Trophoblast cell (in vitro differentiated cells and primary cell): ENCODE measurements at regions not wholly inside any gene's neighbourhood (a gene's known extent, or its start where the extent isn't known, plus 50 kb on each side); places are given as distances from the start of the nearest gene placed in this dataset.
"Not testable (repeated sequence)": the region's sequence is repeated elsewhere in the genome, so short reads cannot be mapped to it uniquely, and the experiment has no call there.

Experiments used
- DNase-seq, 2 donors: peaks; one replicate each; pipeline ENCODE4 v3.0.0-alpha.2; 2016
- H2AFZ ChIP-seq: 2 replicates; pipeline ENCODE4 v1.6.1; 2013; ENCODE audit warnings: low read length, moderate library complexity, mild to moderate bottlenecking; ENCODE audit not compliant: insufficient read depth, poor library complexity
- H2AK5ac ChIP-seq: 2 replicates; pipeline ENCODE4 v1.6.1; 2013; ENCODE audit warnings: mild to moderate bottlenecking, low read length
- H2BK120ac ChIP-seq: 2 replicates; pipeline ENCODE4 v1.6.1; 2013; ENCODE audit warnings: low read length, mild to moderate bottlenecking, moderate library complexity; ENCODE audit not compliant: insufficient read depth, poor library complexity
- H2BK12ac ChIP-seq: 2 replicates; pipeline ENCODE4 v1.6.1; 2013; ENCODE audit warnings: mild to moderate bottlenecking, low read length, moderate library complexity
- H2BK5ac ChIP-seq: 2 replicates; pipeline ENCODE4 v1.6.1; 2013; ENCODE audit warnings: low read length, low read depth, moderate library complexity, mild to moderate bottlenecking; ENCODE audit not compliant: poor library complexity
- H3K14ac ChIP-seq: 2 replicates; pipeline ENCODE4 v1.6.1; 2013; ENCODE audit warnings: mild to moderate bottlenecking, low read length
- H3K18ac ChIP-seq: 2 replicates; pipeline ENCODE4 v1.6.1; 2013; ENCODE audit warnings: mild to moderate bottlenecking, low read length
- H3K23ac ChIP-seq: 2 replicates; pipeline ENCODE4 v1.6.1; 2013; ENCODE audit warnings: low read length
- H3K27ac ChIP-seq: 2 replicates; pipeline ENCODE4 v1.5.1; 2013; ENCODE audit warnings: low read depth, mild to moderate bottlenecking, inconsistent platforms, low read length, moderate library complexity
- H3K27me3 ChIP-seq: 2 replicates; pipeline ENCODE4 v1.6.1; 2013; ENCODE audit warnings: inconsistent platforms, mild to moderate bottlenecking, low read length, moderate library complexity; ENCODE audit not compliant: insufficient read depth
- H3K36me3 ChIP-seq, 2 experiments: 1 replicate in 1 of 2; 2 replicates in 1 of 2; pipeline ENCODE4 v1.6.1; 2013; ENCODE audit warnings: low read length in 2 of 2, mild to moderate bottlenecking in 2 of 2, moderate library complexity in 1 of 2; ENCODE audit not compliant: insufficient read depth in 2 of 2, control insufficient read depth in 1 of 2
- H3K4ac ChIP-seq: 2 replicates; pipeline ENCODE4 v1.6.1; 2013; ENCODE audit warnings: low read depth, mild to moderate bottlenecking, low read length, moderate library complexity
- H3K4me1 ChIP-seq, 2 experiments: 1 replicate in 1 of 2; 2 replicates in 1 of 2; pipeline ENCODE4 v1.6.1; 2013; ENCODE audit warnings: low read length in 2 of 2, mild to moderate bottlenecking in 2 of 2, moderate library complexity in 1 of 2; ENCODE audit not compliant: insufficient read depth in 2 of 2, control insufficient read depth in 1 of 2
- H3K4me2 ChIP-seq: 2 replicates; pipeline ENCODE4 v1.6.1; 2013; ENCODE audit warnings: inconsistent platforms, mild to moderate bottlenecking, low read length, moderate library complexity
- H3K4me3 ChIP-seq: 2 replicates; pipeline ENCODE4 v1.5.1; 2013; ENCODE audit warnings: mild to moderate bottlenecking, low read depth, low read length, inconsistent platforms
- H3K79me1 ChIP-seq: one replicate; pipeline ENCODE4 v1.6.1; 2013; ENCODE audit warnings: low read length
- H3K79me2 ChIP-seq: 2 replicates; pipeline ENCODE4 v1.6.1; 2013; ENCODE audit warnings: low read length, mild to moderate bottlenecking; ENCODE audit not compliant: control insufficient read depth, insufficient read depth, poor library complexity
- H3K9ac ChIP-seq: 2 replicates; pipeline ENCODE4 v1.6.1; 2013; ENCODE audit warnings: mild to moderate bottlenecking, low read length
- H3K9me3 ChIP-seq: 2 replicates; pipeline ENCODE4 v1.6.1; 2013; ENCODE audit warnings: low read depth, mild to moderate bottlenecking, control low read depth, inconsistent platforms, low read length; ENCODE audit not compliant: insufficient read depth
- H4K12ac ChIP-seq: 2 replicates; pipeline ENCODE4 v1.6.1; 2013; ENCODE audit warnings: low read depth, mild to moderate bottlenecking, low read length, moderate library complexity
- H4K8ac ChIP-seq: 2 replicates; pipeline ENCODE4 v1.6.1; 2013; ENCODE audit warnings: low read depth, mild to moderate bottlenecking, low read length, moderate library complexity
- H4K91ac ChIP-seq: one replicate; pipeline ENCODE4 v1.6.1; 2013; ENCODE audit warnings: low read depth, mild to moderate bottlenecking, low read length, moderate library complexity
- WGBS: extraction: QIAGEN DNeasy Blood & Tissue Kit; methylation state at CpG from one replicate; pipeline ENCODE4 v1.1.7; 2013; ENCODE audit warnings: missing lambda C conversion rate; ENCODE audit not compliant: insufficient read length, insufficient coverage; ENCODE audit errors: extremely low coverage; 5-methylcytosine and 5-hydroxymethylcytosine counted together

DNA sequence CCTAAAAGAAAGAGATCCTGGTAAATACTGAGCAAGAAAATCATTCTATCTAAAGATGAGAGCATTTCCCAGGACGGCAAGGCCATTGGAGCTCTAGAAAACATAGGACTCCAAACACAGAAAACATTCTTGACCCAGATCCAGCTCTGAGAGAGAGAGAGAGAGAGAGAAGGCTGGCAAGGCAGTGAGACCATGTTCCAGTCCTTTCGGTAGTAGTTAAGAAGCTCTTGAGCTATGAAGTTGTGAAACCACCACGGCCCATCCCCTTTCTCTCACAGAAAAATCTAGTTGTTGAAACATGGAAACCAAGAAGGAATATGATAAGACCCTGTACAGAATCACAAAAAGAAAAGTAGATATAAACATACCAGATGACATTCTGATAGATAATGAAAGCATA lies 212.4 kb upstream of the NPSR1 start:
- Histone ChIP-seq H3K36me3 (no peaks in the 10 kb centered on the region), H4K91ac (no peak overlapping the region), H3K79me2 (no peaks in the 10 kb centered on the region), H2AK5ac (no peak overlapping the region), H3K79me1 (no peaks in the 10 kb centered on the region), H3K27me3 (no peaks in the 10 kb centered on the region), H4K12ac (no peak overlapping the region), H3K4ac (no peak overlapping the region), H2AFZ (no peak overlapping the region), H3K4me1 (no peaks in the 10 kb centered on the region), H3K9me3 (no peaks in the 10 kb centered on the region), H4K8ac (no peak overlapping the region), H3K9ac (no peak overlapping the region), H3K27ac (no peak overlapping the region), H3K4me3 (no peak overlapping the region), H2BK12ac (no peak overlapping the region), H2BK120ac (no peak overlapping the region), H3K18ac (no peak overlapping the region), H3K23ac (no peak overlapping the region), H3K4me2 (no peak overlapping the region), H3K14ac (no peak overlapping the region), H2BK5ac (no peak overlapping the region)
- no CpG with 5 or more reads among the region's 3 CpGs for WGBS
- no peak for DNase-seq

DNA sequence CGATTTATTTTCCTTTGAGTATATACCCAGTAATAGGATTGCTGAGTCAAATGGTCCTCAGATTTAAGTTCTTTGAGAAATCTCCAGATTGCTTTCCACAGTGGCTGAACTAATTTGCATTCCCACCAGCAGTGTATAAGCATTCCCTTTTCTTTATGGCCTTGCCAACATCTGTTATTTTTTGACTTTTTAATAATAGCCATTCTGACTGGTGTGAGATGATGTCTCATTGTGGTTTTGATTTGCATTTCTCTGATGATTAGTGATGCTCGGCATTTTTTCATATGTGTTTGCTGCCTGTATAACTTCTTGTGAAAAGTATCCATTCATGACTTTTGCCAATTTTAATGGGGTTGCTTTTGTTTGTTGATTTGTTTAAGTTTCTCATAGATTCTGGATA lies 209.5 kb upstream of the NPSR1 start:
- H3K18ac ChIP-seq, H2AK5ac ChIP-seq, H2BK12ac ChIP-seq, H3K79me2 ChIP-seq, H4K12ac ChIP-seq, H3K14ac ChIP-seq, H3K4me1 ChIP-seq, H4K91ac ChIP-seq, H3K79me1 ChIP-seq, H3K36me3 ChIP-seq, H2BK120ac ChIP-seq, H2BK5ac ChIP-seq, H3K9me3 ChIP-seq, H3K4ac ChIP-seq, H3K23ac ChIP-seq, DNase-seq, H3K27ac ChIP-seq, H4K8ac ChIP-seq, H2AFZ ChIP-seq, H3K4me3 ChIP-seq, H3K9ac ChIP-seq, H3K27me3 ChIP-seq, H3K4me2 ChIP-seq: not testable (repeated sequence)
- no CpG with 5 or more reads among the region's 2 CpGs for WGBS

DNA sequence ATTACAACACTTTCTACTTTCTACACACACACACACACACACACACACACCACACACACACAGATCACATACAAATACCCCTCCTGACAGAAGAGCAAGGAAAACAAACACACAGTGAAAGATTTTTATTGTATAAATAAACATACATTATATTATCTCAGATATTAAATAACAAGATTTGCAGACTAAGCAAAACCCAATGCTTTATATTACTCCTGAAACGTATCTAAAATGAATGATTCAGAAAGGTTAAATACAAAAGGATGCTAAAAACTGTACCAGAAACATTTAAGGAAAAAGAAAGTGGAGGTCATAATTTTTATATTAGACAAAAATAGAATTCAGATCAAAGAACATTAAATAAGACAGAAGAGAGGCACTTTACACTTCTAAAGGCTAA lies 208.3 kb upstream of the NPSR1 start:
- Histone ChIP-seq H3K14ac (no peak overlapping the region), H3K36me3 (no peaks in the 10 kb centered on the region), H4K91ac (no peak overlapping the region), H2BK12ac (no peak overlapping the region), H3K4ac (no peak overlapping the region), H3K27me3 (no peaks in the 10 kb centered on the region), H3K79me2 (no peaks in the 10 kb centered on the region), H4K12ac (no peak overlapping the region), H3K4me1 (no peaks in the 10 kb centered on the region), H3K9me3 (no peaks in the 10 kb centered on the region), H4K8ac (no peak overlapping the region), H3K4me2 (no peak overlapping the region), H2AK5ac (no peak overlapping the region), H2BK5ac (no peak overlapping the region), H3K18ac (no peak overlapping the region), H2BK120ac (no peak overlapping the region), H3K27ac (no peak overlapping the region), H2AFZ (no peak overlapping the region), H3K23ac (no peak overlapping the region), H3K4me3 (no peak overlapping the region), H3K79me1 (no peaks in the 10 kb centered on the region), H3K9ac (no peak overlapping the region)
- WGBS, result no CpG with 5 or more reads among the region's 1 CpG
- DNase-seq, result no peak

DNA sequence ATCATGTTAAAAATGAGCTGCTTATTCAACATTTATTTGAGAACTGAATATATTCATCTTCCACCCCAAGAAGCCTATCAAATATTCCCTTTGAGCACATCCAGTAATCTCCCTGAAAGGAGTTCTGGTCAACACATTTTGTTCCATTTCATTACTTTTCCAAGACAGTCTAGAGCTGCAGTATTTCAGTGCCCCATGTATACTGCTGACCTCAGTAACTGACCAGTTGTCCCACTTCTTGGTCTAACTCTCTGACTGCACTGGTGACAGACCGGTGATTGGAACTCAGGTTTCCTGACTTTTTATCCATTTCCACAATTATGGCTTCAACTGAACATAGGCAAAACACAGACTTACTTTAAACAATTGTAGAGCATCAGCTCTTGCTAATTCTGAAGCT lies 206.8 kb upstream of the NPSR1 start:
- H4K8ac ChIP-seq, result no peak overlapping the region
- no peaks in the 10 kb centered on the region for H3K4me1 ChIP-seq
- H3K27me3 ChIP-seq, result no peaks in the 10 kb centered on the region
- DNase-seq, result no peak
- H3K14ac ChIP-seq, result no peak overlapping the region
- WGBS, result no CpG with 5 or more reads among the region's 1 CpG
- no peaks in the 10 kb centered on the region for H3K79me1 ChIP-seq
- H2BK5ac ChIP-seq, result no peak overlapping the region
- H3K4ac ChIP-seq, result no peak overlapping the region
- H3K79me2 ChIP-seq, result no peaks in the 10 kb centered on the region
- H2BK12ac ChIP-seq, result no peak overlapping the region
- H2AK5ac ChIP-seq, result no peak overlapping the region
- no peak overlapping the region for H3K23ac ChIP-seq
- H3K18ac ChIP-seq, result no peak overlapping the region
- no peak overlapping the region for H4K12ac ChIP-seq
- no peak overlapping the region for H4K91ac ChIP-seq
- no peaks in the 10 kb centered on the region for H3K9me3 ChIP-seq
- no peak overlapping the region for H3K4me2 ChIP-seq
- H3K27ac ChIP-seq, result no peak overlapping the region
- no peak overlapping the region for H3K9ac ChIP-seq
- H3K36me3 ChIP-seq, result no peaks in the 10 kb centered on the region
- no peak overlapping the region for H2AFZ ChIP-seq
- H2BK120ac ChIP-seq, result no peak overlapping the region
- no peak overlapping the region for H3K4me3 ChIP-seq
